Astrocyte of the cerebellum (primary cell): ENCODE measurements at regions not wholly inside any gene's neighbourhood (a gene's known extent, or its start where the extent isn't known, plus 50 kb on each side); places are given as distances from the start of the nearest gene placed in this dataset.
A peak's percentile ranks its signal among the peaks of the same experiment; 100 is the strongest.

Experiments used
- DNase-seq: peaks from one replicate; pipeline ENCODE4 v3.0.0-alpha.2; 2011; ENCODE audit warnings: low read depth
- H3K4me3 ChIP-seq: 2 replicates; pipeline ENCODE4 v1.5.1; 2011; ENCODE audit warnings: mild to moderate bottlenecking, low read depth, low read length, moderate library complexity
- in situ Hi-C: cut with HindIII; loops from 2 replicates; pipeline ENCODE4 v1.10.0; 2017; ENCODE audit warnings: low sequenced_read_pairs
- TF ChIP-seq, protein P1 (sequence below): IDR thresholded peaks from 2 replicates; pipeline ENCODE4 v1.5.1; 2012; ENCODE audit warnings: low read length, low read depth, moderate library complexity, mild to moderate bottlenecking; ENCODE audit errors: missing control alignments

DNA sequence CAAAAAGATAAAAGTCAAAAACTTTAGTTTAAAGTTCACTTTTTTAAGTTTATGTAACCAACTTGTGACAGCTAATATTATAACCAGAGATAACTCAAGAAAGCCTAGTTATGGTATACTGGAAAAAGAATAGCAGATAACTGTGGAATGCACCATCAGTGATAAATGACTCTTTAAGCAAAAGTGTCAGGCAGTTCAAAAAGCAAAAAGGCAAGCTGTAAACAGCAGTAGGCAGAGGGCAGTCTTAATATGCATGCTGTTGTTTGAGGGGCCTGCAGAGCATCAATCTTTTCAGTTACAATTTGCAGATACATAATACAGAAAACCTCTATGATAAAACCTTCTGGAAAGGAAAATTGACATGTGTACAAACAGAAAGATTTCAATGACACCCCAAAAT, 81.8 kb upstream of the JADE1 start:
- no peak overlapping the region for H3K4me3 ChIP-seq
- in situ Hi-C loops: no loop called here
- DNase-seq: no peak
- TF ChIP-seq, protein P1, sequence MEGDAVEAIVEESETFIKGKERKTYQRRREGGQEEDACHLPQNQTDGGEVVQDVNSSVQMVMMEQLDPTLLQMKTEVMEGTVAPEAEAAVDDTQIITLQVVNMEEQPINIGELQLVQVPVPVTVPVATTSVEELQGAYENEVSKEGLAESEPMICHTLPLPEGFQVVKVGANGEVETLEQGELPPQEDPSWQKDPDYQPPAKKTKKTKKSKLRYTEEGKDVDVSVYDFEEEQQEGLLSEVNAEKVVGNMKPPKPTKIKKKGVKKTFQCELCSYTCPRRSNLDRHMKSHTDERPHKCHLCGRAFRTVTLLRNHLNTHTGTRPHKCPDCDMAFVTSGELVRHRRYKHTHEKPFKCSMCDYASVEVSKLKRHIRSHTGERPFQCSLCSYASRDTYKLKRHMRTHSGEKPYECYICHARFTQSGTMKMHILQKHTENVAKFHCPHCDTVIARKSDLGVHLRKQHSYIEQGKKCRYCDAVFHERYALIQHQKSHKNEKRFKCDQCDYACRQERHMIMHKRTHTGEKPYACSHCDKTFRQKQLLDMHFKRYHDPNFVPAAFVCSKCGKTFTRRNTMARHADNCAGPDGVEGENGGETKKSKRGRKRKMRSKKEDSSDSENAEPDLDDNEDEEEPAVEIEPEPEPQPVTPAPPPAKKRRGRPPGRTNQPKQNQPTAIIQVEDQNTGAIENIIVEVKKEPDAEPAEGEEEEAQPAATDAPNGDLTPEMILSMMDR: no peak

DNA sequence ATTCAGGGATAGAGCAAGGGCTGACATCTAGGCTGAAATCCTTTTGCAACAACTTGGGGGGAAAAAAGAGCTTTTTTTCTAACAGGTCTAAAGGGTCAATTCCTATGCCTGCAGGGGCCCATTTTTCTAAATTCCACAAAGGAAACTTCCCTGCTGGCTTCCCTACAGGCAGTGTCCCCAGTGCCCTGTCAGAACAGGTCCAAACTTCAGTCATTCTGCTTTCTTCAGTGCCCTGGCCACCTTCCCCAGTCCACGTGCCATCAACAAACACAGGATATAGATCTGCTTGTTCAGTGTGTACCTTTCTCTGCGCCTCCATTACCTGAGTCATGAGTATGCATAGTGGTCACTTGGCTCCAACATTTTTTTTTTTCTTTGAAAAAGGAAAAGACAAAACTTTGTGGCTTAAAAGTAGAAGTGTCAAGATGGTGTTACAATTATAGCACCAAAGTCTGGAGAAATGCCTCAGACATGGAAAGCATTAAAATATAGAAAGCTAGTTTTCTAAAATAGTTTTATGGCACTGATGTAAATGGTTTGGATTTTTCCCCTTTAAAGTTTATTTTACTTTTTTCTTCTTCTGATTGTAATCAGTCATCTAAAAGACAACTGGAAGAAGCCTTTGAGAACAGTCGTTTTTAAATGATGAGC, 84.0 kb upstream of the JADE1 start:
- in situ Hi-C loops: no loop called here
- H3K4me3 ChIP-seq: no peak overlapping the region
- DNase-seq: no peak
- TF ChIP-seq, protein P1: no peak

DNA sequence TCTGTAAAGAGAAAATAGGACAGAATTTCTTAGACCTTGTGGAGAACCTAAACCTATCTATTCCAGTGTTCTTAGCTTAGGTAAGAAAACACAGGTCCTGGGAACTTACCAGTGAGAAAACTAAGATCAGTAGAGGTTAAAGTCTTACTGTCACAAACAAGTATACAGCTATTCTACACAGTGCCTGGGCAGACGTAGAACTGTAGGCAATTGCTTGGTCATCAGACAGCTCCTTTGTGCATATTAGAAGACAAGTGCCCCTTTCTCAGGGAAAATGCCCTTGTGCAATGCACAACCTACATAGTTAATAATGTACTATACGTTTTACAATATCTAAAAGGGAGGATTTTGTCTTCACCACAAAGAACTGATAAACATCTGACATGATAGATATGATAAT, 86.6 kb upstream of the JADE1 start:
- no peak for DNase-seq
- H3K4me3 ChIP-seq: no peak overlapping the region
- TF ChIP-seq, protein P1: no peak
- in situ Hi-C loops: no loop called here

DNA sequence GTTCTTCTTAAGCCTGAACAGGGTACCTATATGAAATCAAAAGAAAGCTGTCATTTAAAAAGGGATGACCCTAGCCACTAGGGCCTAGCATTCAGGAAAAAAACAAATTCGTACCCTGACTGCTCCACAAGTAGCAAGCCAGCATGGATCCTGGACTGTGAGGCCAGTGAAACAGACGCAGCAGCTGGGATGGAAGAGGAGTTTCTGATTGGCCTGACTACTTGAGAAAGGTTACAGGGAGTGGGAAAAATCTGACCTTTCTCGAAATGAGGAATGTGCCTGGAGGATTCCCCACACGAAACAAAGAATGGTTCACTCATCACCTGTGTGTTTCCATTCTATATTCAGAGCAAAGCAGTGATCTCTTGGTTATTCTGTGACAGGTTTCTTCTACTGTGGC, 87.6 kb upstream of the JADE1 start:
- TF ChIP-seq, protein P1: no peak
- in situ Hi-C loops: no loop called here
- no peak for DNase-seq
- no peak overlapping the region for H3K4me3 ChIP-seq

DNA sequence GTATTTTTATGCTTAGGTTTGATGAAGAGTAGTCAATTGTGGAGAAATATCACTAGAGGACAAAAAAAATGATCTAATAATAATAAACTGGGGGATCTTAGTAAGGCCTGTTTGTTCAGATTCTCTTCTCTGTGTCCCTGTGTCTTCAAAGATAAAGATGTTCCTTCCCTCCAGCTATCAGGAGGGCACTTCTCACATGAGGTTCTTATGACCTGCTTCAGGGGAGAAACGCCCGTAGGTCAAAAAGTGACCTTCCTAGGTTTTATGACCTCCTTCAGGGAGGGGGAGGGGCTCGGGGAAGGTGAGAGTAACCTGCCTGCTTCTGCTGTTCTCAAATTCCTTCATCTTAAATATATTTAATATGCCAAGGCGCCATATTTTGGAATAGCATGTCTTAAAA, 89.2 kb upstream of the JADE1 start:
- no peak for DNase-seq
- in situ Hi-C loops: no loop called here
- TF ChIP-seq, protein P1: no peak
- H3K4me3 ChIP-seq: no peak overlapping the region

DNA sequence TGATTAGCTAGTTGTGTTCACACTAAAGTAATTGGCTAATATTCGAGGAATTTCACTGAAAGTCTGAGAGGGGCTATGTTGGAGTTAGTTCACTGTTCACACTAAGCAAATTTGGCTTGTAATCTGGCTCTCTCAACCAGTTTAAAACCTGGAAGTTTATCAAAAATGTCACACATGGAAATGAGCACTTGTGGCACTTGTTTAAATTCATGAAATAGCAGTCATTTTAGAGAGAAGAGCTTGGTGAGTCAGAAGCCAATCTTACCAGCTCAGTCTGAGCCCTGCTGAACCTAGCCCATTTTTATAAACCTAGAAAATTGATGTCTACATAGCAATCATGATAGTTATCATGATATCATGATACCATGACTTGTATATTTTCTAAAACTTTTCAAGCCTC, 90.7 kb upstream of the JADE1 start:
- no peak overlapping the region for H3K4me3 ChIP-seq
- TF ChIP-seq, protein P1: no peak
- DNase-seq: peak; percentile 42
- in situ Hi-C loops: no loop called here

DNA sequence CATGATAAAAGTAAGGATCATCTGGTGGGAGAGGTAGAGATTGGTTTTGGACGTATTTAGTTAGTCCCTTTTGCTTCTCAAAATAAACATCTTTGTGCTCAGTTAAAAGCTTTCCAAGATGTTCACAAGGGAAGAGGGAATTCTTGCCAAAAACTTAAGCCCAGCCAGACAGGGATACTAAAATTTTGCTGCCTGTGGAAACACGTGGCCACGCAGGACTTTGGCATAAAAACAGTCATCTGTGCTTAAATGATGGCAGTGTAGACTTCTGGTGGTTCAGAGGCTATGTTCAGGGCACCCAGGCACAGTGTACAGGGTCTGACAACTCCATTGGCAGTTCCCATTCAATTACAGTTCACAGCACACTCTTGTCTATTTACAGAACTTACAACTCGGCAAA, 93.2 kb upstream of the JADE1 start:
- DNase-seq: no peak
- TF ChIP-seq, protein P1: no peak
- no peak overlapping the region for H3K4me3 ChIP-seq
- in situ Hi-C loops: no loop called here
